CD4-positive, alpha-beta memory T cell (primary cell): ENCODE measurements at regions not wholly inside any gene's neighbourhood (a gene's known extent, or its start where the extent isn't known, plus 50 kb on each side); places are given as distances from the start of the nearest gene placed in this dataset.

Experiments used
- CTCF ChIA-PET: fragments of 350-600 bp; sonication (Branson Sonifier 250); formaldehyde crosslinking; loops from one replicate; lab custom pipeline; 2021; ENCODE audit warnings: inconsistent platforms; ENCODE audit not compliant: partially characterized antibody; lab: Charles Lee
- POLR2A ChIA-PET: fragments of 350-600 bp; sonication (Branson Sonifier 250); formaldehyde crosslinking; loops from one replicate; lab custom pipeline; 2021; ENCODE audit not compliant: partially characterized antibody; lab: Charles Lee
- DNase-seq, 5 donors: peaks; one replicate each; pipeline versions ENCODE4 v3.0.0 to v3.0.0-alpha.2; 2020 to 2022; ENCODE audit warnings: mixed read lengths in 1 of 5
- H3K27ac ChIP-seq: one replicate; pipeline ENCODE4 v1.7.0; 2013; ENCODE audit warnings: low read depth, low read length
- H3K27me3 ChIP-seq: 2 replicates; pipeline ENCODE4 v1.7.0; 2013; ENCODE audit warnings: mild to moderate bottlenecking, low read length, moderate library complexity; ENCODE audit not compliant: insufficient read depth
- H3K36me3 ChIP-seq: 2 replicates; pipeline ENCODE4 v1.7.0; 2013; ENCODE audit warnings: mild to moderate bottlenecking, low read length, moderate library complexity; ENCODE audit not compliant: insufficient read depth
- H3K4me1 ChIP-seq: 2 replicates; pipeline ENCODE4 v1.7.0; 2013; ENCODE audit warnings: mild to moderate bottlenecking, low read length, moderate library complexity; ENCODE audit not compliant: insufficient read depth
- H3K4me3 ChIP-seq, 2 donors: one replicate each; pipeline ENCODE4 v1.7.0; 2013; ENCODE audit warnings: low read length in 2 of 2, mild to moderate bottlenecking in 1 of 2
- H3K9me3 ChIP-seq, 2 donors: one replicate each; pipeline ENCODE4 v1.7.0; 2013; ENCODE audit warnings: low read length in 2 of 2, control low read depth in 1 of 2; ENCODE audit not compliant: control insufficient read depth in 1 of 2
- H3K27ac Mint-ChIP-seq, 7 donors: one replicate each; pipeline ENCODE4 v1.8.0; 2020 to 2021; ENCODE audit warnings: mixed read lengths in 7 of 7, mild to moderate bottlenecking in 6 of 7, inconsistent platforms in 3 of 7, moderate library complexity in 3 of 7
- H3K27me3 Mint-ChIP-seq, 2 donors: one replicate each; pipeline ENCODE4 v1.8.0; 2020 to 2021; ENCODE audit warnings: mixed read lengths in 2 of 2
- H3K36me3 Mint-ChIP-seq, 2 donors: one replicate each; pipeline ENCODE4 v1.8.0; 2020 to 2021; ENCODE audit warnings: mixed read lengths in 2 of 2, inconsistent platforms in 1 of 2, mild to moderate bottlenecking in 1 of 2
- H3K4me1 Mint-ChIP-seq, 4 donors: one replicate each; pipeline ENCODE4 v1.8.0; 2020 to 2021; ENCODE audit warnings: mixed read lengths in 4 of 4, mild to moderate bottlenecking in 1 of 4
- H3K4me3 Mint-ChIP-seq, 8 donors: one replicate each; pipeline ENCODE4 v1.8.0; 2020 to 2021; ENCODE audit warnings: mixed read lengths in 8 of 8, mild to moderate bottlenecking in 7 of 8, moderate library complexity in 6 of 8, inconsistent platforms in 3 of 8
- H3K9me3 Mint-ChIP-seq, 8 donors: one replicate each; pipeline ENCODE4 v1.8.0; 2020 to 2021; ENCODE audit warnings: mixed read lengths in 8 of 8, mild to moderate bottlenecking in 5 of 8, inconsistent platforms in 3 of 8, moderate library complexity in 1 of 8
- intact Hi-C: fragments of 100-400 bp; cut with micrococcal nuclease; formaldehyde crosslinking; loops from one replicate; pipeline ENCODE4 v1.15.1; 2023

DNA sequence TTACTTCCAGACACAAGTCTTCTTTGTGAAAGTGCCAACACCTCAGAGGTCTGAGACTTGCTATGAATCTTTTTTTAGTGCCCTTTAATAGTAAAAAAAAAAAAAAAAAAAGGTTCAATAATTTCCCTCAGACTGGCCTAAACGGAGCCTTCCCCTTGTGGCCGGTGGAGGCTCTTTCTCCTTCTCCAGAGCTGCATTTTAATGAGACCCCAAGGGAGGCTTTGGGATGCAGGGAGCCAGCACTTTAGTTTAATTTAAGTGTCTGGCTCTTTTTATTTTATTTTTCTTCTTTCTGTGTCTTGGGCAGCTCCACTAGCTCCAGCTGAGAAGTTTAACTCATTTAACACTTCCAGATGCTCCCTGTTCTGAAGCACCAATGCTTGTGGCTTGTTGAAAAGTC, 67.8 kb upstream of the MAPK4 start:
- Mint-ChIP-seq H3K36me3 (no peaks in the 10 kb centered on the region), H3K9me3 (peaks cover 0 to 7% (median 2%) of the 10 kb centered on the region in 8 donors), H3K27ac (no peak overlapping the region), H3K4me1 (no peaks in the 10 kb centered on the region), H3K4me3 (no peak overlapping the region), H3K27me3 (peaks cover 0 to 2% of the 10 kb centered on the region in 2 donors)
- CTCF ChIA-PET, result no interaction called here
- POLR2A ChIA-PET, result no interaction called here
- Histone ChIP-seq H3K4me1 (no peaks in the 10 kb centered on the region), H3K36me3 (no peaks in the 10 kb centered on the region), H3K4me3 (no peak overlapping the region), H3K9me3 (no peaks in the 10 kb centered on the region), H3K27ac (no peak overlapping the region), H3K27me3 (no peaks in the 10 kb centered on the region)
- intact Hi-C loops, result no loop called here
- DNase-seq, result no peak

GRCh38 chr18:50494569-50494968, 65.3 kb upstream of the MAPK4 start:
- ChIA-PET CTCF (no interaction called here), POLR2A (no interaction called here)
- no peak for DNase-seq
- peaks cover 0 to 7% (median 3%) of the 10 kb centered on the region in 8 donors for H3K9me3 Mint-ChIP-seq
- no peaks in the 10 kb centered on the region for H3K27me3 Mint-ChIP-seq
- H3K9me3 ChIP-seq, result no peaks in the 10 kb centered on the region
- no peak overlapping the region for H3K4me3 ChIP-seq
- H3K36me3 Mint-ChIP-seq, result no peaks in the 10 kb centered on the region
- no peak overlapping the region for H3K4me3 Mint-ChIP-seq
- H3K27me3 ChIP-seq, result no peaks in the 10 kb centered on the region
- no peaks in the 10 kb centered on the region for H3K4me1 ChIP-seq
- no peak overlapping the region for H3K27ac Mint-ChIP-seq
- no peak overlapping the region for H3K27ac ChIP-seq
- H3K36me3 ChIP-seq, result no peaks in the 10 kb centered on the region
- intact Hi-C loops, result no loop called here
- H3K4me1 Mint-ChIP-seq, result no peaks in the 10 kb centered on the region

DNA sequence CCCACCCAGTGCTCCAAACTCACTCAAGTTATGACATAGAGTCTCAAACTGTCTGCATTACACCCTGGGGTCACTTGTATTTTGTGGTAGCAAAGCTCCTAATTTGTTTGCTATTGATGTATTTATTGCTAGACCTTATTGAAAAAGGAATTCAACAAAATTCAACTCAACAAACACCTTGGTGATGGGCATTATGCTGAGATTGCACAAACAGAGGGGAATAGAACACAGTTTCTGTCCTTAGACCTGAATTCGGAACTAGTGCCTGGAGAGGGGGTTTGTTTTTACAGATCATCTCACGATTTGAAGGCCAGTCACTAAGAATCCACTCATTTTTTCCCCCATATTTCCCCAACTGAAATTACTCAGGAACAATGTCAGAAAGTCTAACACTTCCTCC, 53.5 kb upstream of the MAPK4 start:
- H3K27me3 ChIP-seq, result no peaks in the 10 kb centered on the region
- Mint-ChIP-seq H3K27ac (no peak overlapping the region), H3K4me3 (no peak overlapping the region), H3K4me1 (no peaks in the 10 kb centered on the region), H3K36me3 (no peaks in the 10 kb centered on the region), H3K9me3 (peaks cover 0 to 18% (median 2%) of the 10 kb centered on the region in 8 donors), H3K27me3 (peaks cover 7 to 14% of the 10 kb centered on the region in 2 donors)
- intact Hi-C loops, result no loop called here
- H3K36me3 ChIP-seq, result no peaks in the 10 kb centered on the region
- no peak for DNase-seq
- H3K9me3 ChIP-seq, result no peaks in the 10 kb centered on the region
- no peak overlapping the region for H3K27ac ChIP-seq
- no peak overlapping the region for H3K4me3 ChIP-seq
- ChIA-PET POLR2A (no interaction called here), CTCF (no interaction called here)
- H3K4me1 ChIP-seq, result no peaks in the 10 kb centered on the region

DNA sequence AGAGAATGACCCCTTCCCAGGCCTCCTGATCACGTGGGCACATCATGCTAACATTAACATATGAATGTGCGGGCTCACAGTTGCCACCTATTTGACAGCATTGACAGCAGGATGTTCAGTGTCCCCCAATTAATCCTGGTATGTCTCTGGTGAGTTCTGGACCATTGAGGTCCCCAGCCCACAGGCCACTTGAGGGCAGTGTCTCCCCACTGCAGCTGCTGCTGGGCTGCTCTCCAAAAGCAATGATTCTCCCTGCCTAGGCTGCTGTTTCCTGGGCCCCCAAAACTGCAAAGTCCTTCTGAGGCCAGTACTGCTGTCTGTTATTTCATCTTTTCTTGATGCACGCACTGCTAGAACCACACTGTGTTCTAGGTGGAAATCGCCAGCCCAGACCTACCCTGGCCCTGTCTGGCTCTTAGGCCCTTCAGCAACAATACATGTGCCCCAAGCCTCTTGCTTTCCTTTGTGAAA, 52.7 kb upstream of the MAPK4 start:
- no peaks in the 10 kb centered on the region for H3K36me3 ChIP-seq
- intact Hi-C loops, result no loop called here
- Mint-ChIP-seq H3K27ac (no peak overlapping the region), H3K4me1 (no peaks in the 10 kb centered on the region), H3K9me3 (peaks cover 0 to 18% (median 2%) of the 10 kb centered on the region in 8 donors), H3K36me3 (no peaks in the 10 kb centered on the region), H3K4me3 (no peak overlapping the region), H3K27me3 (peaks cover 6 to 13% of the 10 kb centered on the region in 2 donors)
- H3K27ac ChIP-seq, result no peak overlapping the region
- no peak for DNase-seq
- H3K9me3 ChIP-seq, result no peaks in the 10 kb centered on the region
- no peaks in the 10 kb centered on the region for H3K27me3 ChIP-seq
- ChIA-PET POLR2A (no interaction called here), CTCF (no interaction called here)
- no peak overlapping the region for H3K4me3 ChIP-seq
- no peaks in the 10 kb centered on the region for H3K4me1 ChIP-seq

DNA sequence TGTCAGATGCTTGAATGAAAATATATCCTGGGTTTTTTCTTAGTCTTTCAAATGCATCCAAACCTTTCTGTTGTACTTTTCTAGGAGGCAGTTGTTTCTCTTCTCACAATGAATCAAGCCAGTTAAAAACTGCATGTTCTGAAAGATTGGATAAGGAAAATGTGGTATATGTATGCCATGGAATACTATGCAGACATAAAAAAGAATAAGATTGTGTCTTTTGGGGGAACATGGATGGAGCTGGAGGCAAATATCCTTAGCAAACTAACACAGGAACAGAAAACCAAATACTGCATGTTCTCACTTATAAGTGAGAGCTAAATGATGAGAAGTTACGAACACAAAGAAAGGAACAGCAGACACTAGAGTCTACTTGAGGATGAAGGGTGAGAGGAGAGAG, 51.7 kb upstream of the MAPK4 start:
- Histone ChIP-seq H3K27ac (no peak overlapping the region), H3K36me3 (no peaks in the 10 kb centered on the region), H3K4me1 (no peaks in the 10 kb centered on the region), H3K4me3 (no peak overlapping the region), H3K27me3 (no peaks in the 10 kb centered on the region), H3K9me3 (no peaks in the 10 kb centered on the region)
- Mint-ChIP-seq H3K9me3 (peaks cover 0 to 18% (median 2%) of the 10 kb centered on the region in 8 donors), H3K27me3 (peaks cover 6 to 13% of the 10 kb centered on the region in 2 donors), H3K4me1 (no peaks in the 10 kb centered on the region), H3K36me3 (no peaks in the 10 kb centered on the region), H3K4me3 (no peak overlapping the region), H3K27ac (no peak overlapping the region)
- ChIA-PET POLR2A (no interaction called here), CTCF (no interaction called here)
- no peak for DNase-seq
- intact Hi-C loops, result no loop called here

DNA sequence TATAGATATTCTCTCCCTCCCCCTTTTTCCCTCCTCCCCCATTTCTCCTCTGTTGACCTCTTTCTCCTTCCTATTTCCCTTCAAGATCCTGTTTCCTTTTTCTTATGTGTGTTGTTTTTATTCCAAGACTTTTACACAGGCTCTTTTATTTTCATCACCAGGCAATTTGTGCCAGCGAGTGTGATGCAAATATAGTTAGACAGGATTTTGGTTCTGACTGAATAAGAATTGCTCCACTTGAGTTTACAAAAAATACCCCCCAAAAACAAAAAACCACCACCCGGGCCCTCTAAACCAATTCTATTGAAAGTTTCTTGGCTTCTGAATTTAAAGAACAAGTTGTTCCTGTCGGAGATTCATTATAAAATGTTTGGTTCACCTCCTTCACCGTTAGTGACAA, 50.9 kb upstream of the MAPK4 start:
- H3K9me3 Mint-ChIP-seq, result peaks cover 0 to 18% (median 2%) of the 10 kb centered on the region in 8 donors
- Histone ChIP-seq H3K36me3 (no peaks in the 10 kb centered on the region), H3K27me3 (no peaks in the 10 kb centered on the region), H3K27ac (no peak overlapping the region), H3K9me3 (no peaks in the 10 kb centered on the region), H3K4me3 (no peak overlapping the region), H3K4me1 (no peaks in the 10 kb centered on the region)
- H3K36me3 Mint-ChIP-seq, result no peaks in the 10 kb centered on the region
- ChIA-PET POLR2A (no interaction called here), CTCF (no interaction called here)
- no peak overlapping the region for H3K4me3 Mint-ChIP-seq
- H3K4me1 Mint-ChIP-seq, result no peaks in the 10 kb centered on the region
- peaks cover 6 to 13% of the 10 kb centered on the region in 2 donors for H3K27me3 Mint-ChIP-seq
- no peak overlapping the region for H3K27ac Mint-ChIP-seq
- intact Hi-C loops, result no loop called here
- no peak for DNase-seq
